ENCODE measurements at regions not wholly inside any gene's neighbourhood (a gene's known extent, or its start where the extent isn't known, plus 50 kb on each side); places are given as distances from the start of the nearest gene placed in this dataset.

- Histone ChIP-seq H3K9me3 (no peaks in the 10 kb centered on the region), H3K27me3 (no peaks in the 10 kb centered on the region), H3K27ac (no peak overlapping the region), H3K36me3 (no peaks in the 10 kb centered on the region), H3K4me1 (no peaks in the 10 kb centered on the region), H3K4me3 (no peak overlapping the region)
- no peak for TF ChIP-seq POLR2A (IDR thresholded peaks at IDR 0.05)
- TF ChIP-seq CTCF (IDR thresholded peaks at IDR 0.05): no peak
- intact Hi-C loops (cut with DNase I): no loop called here
- WGBS, 2 donors: 74 to 86% methylated on average over 3 of the region's 3 CpGs
- no peak for DNase-seq
These were observed 986.9 kb upstream of the ARRDC3 start for GRCh38 chr5:92370032-92370431.

- intact Hi-C loops (cut with DNase I): no loop called here
- H3K36me3 ChIP-seq: no peaks in the 10 kb centered on the region
- no peak for DNase-seq
- no peaks in the 10 kb centered on the region for H3K9me3 ChIP-seq
- TF ChIP-seq CTCF (IDR thresholded peaks at IDR 0.05): no peak
- no peak for TF ChIP-seq POLR2A (IDR thresholded peaks at IDR 0.05)
- no peak overlapping the region for H3K27ac ChIP-seq
- H3K27me3 ChIP-seq: no peaks in the 10 kb centered on the region
- H3K4me1 ChIP-seq: no peaks in the 10 kb centered on the region
- 81 to 94% methylated on average over 1 of the region's 1 CpG for WGBS, 2 donors
- no peak overlapping the region for H3K4me3 ChIP-seq
These were observed 986.5 kb upstream of the ARRDC3 start for GRCh38 chr5:92369587-92369986.

- Histone ChIP-seq H3K4me1 (no peaks in the 10 kb centered on the region), H3K4me3 (no peak overlapping the region), H3K27ac (no peak overlapping the region), H3K9me3 (no peaks in the 10 kb centered on the region), H3K27me3 (no peaks in the 10 kb centered on the region), H3K36me3 (no peaks in the 10 kb centered on the region)
- DNase-seq: no peak
- intact Hi-C loops (cut with DNase I): no loop called here
- 33 to 56% methylated on average over 3 of the region's 3 CpGs for WGBS, 2 donors
- TF ChIP-seq CTCF (IDR thresholded peaks at IDR 0.05) (no peak), POLR2A (IDR thresholded peaks at IDR 0.05) (no peak)
These were observed 982.0 kb upstream of the ARRDC3 start for GRCh38 chr5:92364986-92365550.

- Histone ChIP-seq H3K27me3 (no peaks in the 10 kb centered on the region), H3K9me3 (no peaks in the 10 kb centered on the region), H3K36me3 (no peaks in the 10 kb centered on the region), H3K4me1 (no peaks in the 10 kb centered on the region), H3K27ac (no peak overlapping the region), H3K4me3 (no peak overlapping the region)
- DNase-seq: no peak
- WGBS, 2 donors: 63 to 73% methylated on average over 5 of the region's 5 CpGs
- intact Hi-C loops (cut with DNase I): no loop called here
- TF ChIP-seq POLR2A (IDR thresholded peaks at IDR 0.05) (no peak), CTCF (IDR thresholded peaks at IDR 0.05) (no peak)
These were observed 970.3 kb upstream of the ARRDC3 start for GRCh38 chr5:92353107-92354030.

GRCh38 chr5:92337772-92338234 is 954.7 kb upstream of the ARRDC3 start:
- no peak overlapping the region for H3K27ac ChIP-seq
- no peaks in the 10 kb centered on the region for H3K36me3 ChIP-seq
- no peaks in the 10 kb centered on the region for H3K27me3 ChIP-seq
- TF ChIP-seq CTCF (IDR thresholded peaks at IDR 0.05) (no peak), POLR2A (IDR thresholded peaks at IDR 0.05) (no peak)
- H3K4me1 ChIP-seq: no peaks in the 10 kb centered on the region
- DNase-seq: no peak
- no peak overlapping the region for H3K4me3 ChIP-seq
- intact Hi-C loops (cut with DNase I): no loop called here
- 28 to 32% methylated on average over 2 of the region's 2 CpGs for WGBS, 2 donors
- no peaks in the 10 kb centered on the region for H3K9me3 ChIP-seq
